ENCODE measurements at regions not wholly inside any gene's neighbourhood (a gene's known extent, or its start where the extent isn't known, plus 50 kb on each side); places are given as distances from the start of the nearest gene placed in this dataset.
A peak's percentile ranks its signal among the peaks of the same experiment; 100 is the strongest.
"Not testable (repeated sequence)": the region's sequence is repeated elsewhere in the genome, so short reads cannot be mapped to it uniquely, and the experiment has no call there.

DNA sequence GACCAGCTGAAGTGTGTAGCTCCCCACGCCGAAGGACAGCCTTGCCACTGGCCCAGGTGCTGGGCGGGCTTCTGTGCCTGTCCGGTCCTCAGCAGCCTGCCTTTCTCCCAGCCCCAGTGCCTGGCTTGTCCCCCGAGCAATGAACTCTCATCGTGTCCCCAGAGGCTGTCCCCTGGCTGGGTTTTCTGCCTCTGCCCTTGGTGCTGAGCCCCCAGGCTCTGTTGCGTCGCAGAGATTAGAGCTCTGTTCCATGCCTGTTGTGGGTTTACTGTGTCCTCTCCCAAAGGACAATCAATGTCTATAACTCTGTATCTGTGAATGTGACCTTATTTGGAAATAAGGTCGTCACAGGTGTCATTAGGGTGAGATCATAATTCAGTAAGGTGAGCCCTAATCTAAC, 226.1 kb upstream of the SHH start:
- no peak overlapping the region for H2BK5ac ChIP-seq (ENCODE audit: low read length)
- H3K9ac ChIP-seq (ENCODE audit: low read depth, low read length, poor library complexity), result no peak overlapping the region
- WGBS, 2 donors (ENCODE audit: extremely low coverage in 2 of 2, insufficient read length in 2 of 2, insufficient replicate concordance in 1 of 2), result no CpG with 5 or more reads among the region's 9 CpGs
- peaks cover 0 to 33% (median 0%) of the 10 kb centered on the region in 3 experiments for H3K27me3 ChIP-seq (ENCODE audit: control insufficient read depth in 3 of 3, insufficient read depth in 3 of 3, low read depth in 1 of 3, low read length in 3 of 3)
- DNase-seq (ENCODE audit: low spot score), result no peak
- no peak overlapping the region for H3K23ac ChIP-seq (ENCODE audit: low read depth, low read length, poor library complexity)
- H3K14ac ChIP-seq (ENCODE audit: low read length), result no peak overlapping the region
- no peak overlapping the region for H3K4me2 ChIP-seq (ENCODE audit: insufficient read depth, low read length, poor library complexity, severe bottlenecking)
- no peak overlapping the region for H3K4me3 ChIP-seq (ENCODE audit: low read length in 2 of 2)
- H2BK15ac ChIP-seq (ENCODE audit: low read length), result no peak overlapping the region
- H2AFZ ChIP-seq (ENCODE audit: low read length), result no peak overlapping the region
- H3K79me1 ChIP-seq (ENCODE audit: low read depth, low read length), result no peaks in the 10 kb centered on the region
- no peaks in the 10 kb centered on the region for H3K36me3 ChIP-seq (replicated peaks in 1 of 2; ENCODE audit: control insufficient read depth in 2 of 2, insufficient read depth in 2 of 2, low read length in 2 of 2)
- peaks cover 0 to 2% of the 10 kb centered on the region in 2 donors for H3K4me1 ChIP-seq (ENCODE audit: control insufficient read depth in 2 of 2, insufficient read depth in 1 of 2, low read depth in 1 of 2, low read length in 2 of 2)
- H2BK120ac ChIP-seq (ENCODE audit: low read depth, low read length), result no peak overlapping the region
- no peak overlapping the region for H4K8ac ChIP-seq (ENCODE audit: low read depth, low read length)
- no peaks in the 10 kb centered on the region for H3K9me3 ChIP-seq (replicated peaks in 1 of 2; ENCODE audit: control insufficient read depth in 2 of 2, insufficient read depth in 1 of 2, low read depth in 1 of 2, low read length in 2 of 2)
- H3K27ac ChIP-seq (replicated peaks; ENCODE audit: low read length), result no peak overlapping the region
- no peak overlapping the region for H2AK5ac ChIP-seq (ENCODE audit: low read depth, low read length)
- peak overlapping the region; percentile 89 for H3K18ac ChIP-seq (ENCODE audit: low read length)
- H4K91ac ChIP-seq (ENCODE audit: low read depth, low read length, poor library complexity), result no peak overlapping the region
- H2BK12ac ChIP-seq (ENCODE audit: low read length), result no peak overlapping the region
- H3K4ac ChIP-seq (ENCODE audit: low read length), result no peak overlapping the region

GRCh38 chr7:156036153-156036552, 223.9 kb upstream of the SHH start:
- Histone ChIP-seq H4K8ac (ENCODE audit: low read depth, low read length) (no peak overlapping the region), H3K14ac (ENCODE audit: low read length) (no peak overlapping the region), H2BK5ac (ENCODE audit: low read length) (no peak overlapping the region), H2AFZ (ENCODE audit: low read length) (no peak overlapping the region), H3K79me1 (ENCODE audit: low read depth, low read length) (no peaks in the 10 kb centered on the region), H2BK120ac (ENCODE audit: low read depth, low read length) (no peak overlapping the region), H3K9ac (ENCODE audit: low read depth, low read length, poor library complexity) (no peak overlapping the region), H3K36me3 (replicated peaks in 1 of 2; ENCODE audit: control insufficient read depth in 2 of 2, insufficient read depth in 2 of 2, low read length in 2 of 2) (no peaks in the 10 kb centered on the region), H3K4me2 (ENCODE audit: insufficient read depth, low read length, poor library complexity, severe bottlenecking) (no peak overlapping the region), H3K27ac (replicated peaks; ENCODE audit: low read length) (no peak overlapping the region), H3K27me3 (ENCODE audit: control insufficient read depth in 3 of 3, insufficient read depth in 3 of 3, low read depth in 1 of 3, low read length in 3 of 3) (peaks cover 0 to 22% (median 0%) of the 10 kb centered on the region in 3 experiments), H2BK15ac (ENCODE audit: low read length) (no peak overlapping the region), H2BK12ac (ENCODE audit: low read length) (no peak overlapping the region), H3K9me3 (replicated peaks in 1 of 2; ENCODE audit: control insufficient read depth in 2 of 2, insufficient read depth in 1 of 2, low read depth in 1 of 2, low read length in 2 of 2) (no peaks in the 10 kb centered on the region), H3K18ac (ENCODE audit: low read length) (no peak overlapping the region), H3K4ac (ENCODE audit: low read length) (no peak overlapping the region), H3K4me3 (ENCODE audit: low read length in 2 of 2) (no peak overlapping the region), H2AK5ac (ENCODE audit: low read depth, low read length) (no peak overlapping the region), H3K4me1 (ENCODE audit: control insufficient read depth in 2 of 2, insufficient read depth in 1 of 2, low read depth in 1 of 2, low read length in 2 of 2) (peaks cover 0 to 4% of the 10 kb centered on the region in 2 donors), H4K91ac (ENCODE audit: low read depth, low read length, poor library complexity) (no peak overlapping the region), H3K23ac (ENCODE audit: low read depth, low read length, poor library complexity) (no peak overlapping the region)
- no peak for DNase-seq (ENCODE audit: low spot score)
- no CpG with 5 or more reads among the region's 3 CpGs for WGBS, 2 donors (ENCODE audit: extremely low coverage in 2 of 2, insufficient read length in 2 of 2, insufficient replicate concordance in 1 of 2)

- H4K8ac ChIP-seq (ENCODE audit: low read depth, low read length); H3K27ac ChIP-seq (replicated peaks; ENCODE audit: low read length); H3K4me3 ChIP-seq (ENCODE audit: low read length in 2 of 2); H3K36me3 ChIP-seq (replicated peaks in 1 of 2; ENCODE audit: control insufficient read depth in 2 of 2, insufficient read depth in 2 of 2, low read length in 2 of 2); H4K91ac ChIP-seq (ENCODE audit: low read depth, low read length, poor library complexity); H3K4me2 ChIP-seq (ENCODE audit: insufficient read depth, low read length, poor library complexity, severe bottlenecking); H2BK5ac ChIP-seq (ENCODE audit: low read length); H2BK120ac ChIP-seq (ENCODE audit: low read depth, low read length); H3K79me1 ChIP-seq (ENCODE audit: low read depth, low read length); H3K14ac ChIP-seq (ENCODE audit: low read length); H3K4ac ChIP-seq (ENCODE audit: low read length); H2BK15ac ChIP-seq (ENCODE audit: low read length); DNase-seq (ENCODE audit: low spot score); H2AFZ ChIP-seq (ENCODE audit: low read length); H3K4me1 ChIP-seq (ENCODE audit: control insufficient read depth in 2 of 2, insufficient read depth in 1 of 2, low read depth in 1 of 2, low read length in 2 of 2); H3K9me3 ChIP-seq (replicated peaks in 1 of 2; ENCODE audit: control insufficient read depth in 2 of 2, insufficient read depth in 1 of 2, low read depth in 1 of 2, low read length in 2 of 2); H2AK5ac ChIP-seq (ENCODE audit: low read depth, low read length): not testable (repeated sequence)
- H3K27me3 ChIP-seq (ENCODE audit: control insufficient read depth in 3 of 3, insufficient read depth in 3 of 3, low read depth in 1 of 3, low read length in 3 of 3), result peaks cover 0 to 22% (median 0%) of the 10 kb centered on the region in 3 experiments
- peak overlapping the region; percentile 11 for H3K18ac ChIP-seq (ENCODE audit: low read length)
- peak overlapping the region; percentile 96 for H2BK12ac ChIP-seq (ENCODE audit: low read length)
- H3K9ac ChIP-seq (ENCODE audit: low read depth, low read length, poor library complexity), result peak overlapping the region; percentile 35
- WGBS, 2 donors (ENCODE audit: extremely low coverage in 2 of 2, insufficient read length in 2 of 2, insufficient replicate concordance in 1 of 2), result no CpG with 5 or more reads among the region's 19 CpGs
- H3K23ac ChIP-seq (ENCODE audit: low read depth, low read length, poor library complexity), result peak overlapping the region; percentile 1
These were observed 223.1 kb upstream of the SHH start for GRCh38 chr7:156035387-156035786.

- Histone ChIP-seq H4K8ac (ENCODE audit: low read depth, low read length) (no peak overlapping the region), H3K36me3 (replicated peaks in 1 of 2; ENCODE audit: control insufficient read depth in 2 of 2, insufficient read depth in 2 of 2, low read length in 2 of 2) (no peaks in the 10 kb centered on the region), H2AFZ (ENCODE audit: low read length) (no peak overlapping the region), H2BK5ac (ENCODE audit: low read length) (no peak overlapping the region), H3K27me3 (ENCODE audit: control insufficient read depth in 3 of 3, insufficient read depth in 3 of 3, low read depth in 1 of 3, low read length in 3 of 3) (peaks cover 0 to 18% (median 0%) of the 10 kb centered on the region in 3 experiments), H3K9me3 (replicated peaks in 1 of 2; ENCODE audit: control insufficient read depth in 2 of 2, insufficient read depth in 1 of 2, low read depth in 1 of 2, low read length in 2 of 2) (no peaks in the 10 kb centered on the region), H3K79me1 (ENCODE audit: low read depth, low read length) (no peaks in the 10 kb centered on the region), H3K4me1 (ENCODE audit: control insufficient read depth in 2 of 2, insufficient read depth in 1 of 2, low read depth in 1 of 2, low read length in 2 of 2) (peaks cover 0 to 8% of the 10 kb centered on the region in 2 donors), H3K4ac (ENCODE audit: low read length) (no peak overlapping the region), H2BK15ac (ENCODE audit: low read length) (no peak overlapping the region), H3K4me3 (ENCODE audit: low read length in 2 of 2) (no peak overlapping the region), H3K14ac (ENCODE audit: low read length) (no peak overlapping the region), H2AK5ac (ENCODE audit: low read depth, low read length) (no peak overlapping the region), H2BK12ac (ENCODE audit: low read length) (no peak overlapping the region), H3K4me2 (ENCODE audit: insufficient read depth, low read length, poor library complexity, severe bottlenecking) (no peak overlapping the region), H3K27ac (replicated peaks; ENCODE audit: low read length) (no peak overlapping the region), H3K18ac (ENCODE audit: low read length) (no peak overlapping the region), H3K23ac (ENCODE audit: low read depth, low read length, poor library complexity) (no peak overlapping the region), H3K9ac (ENCODE audit: low read depth, low read length, poor library complexity) (no peak overlapping the region), H4K91ac (ENCODE audit: low read depth, low read length, poor library complexity) (no peak overlapping the region), H2BK120ac (ENCODE audit: low read depth, low read length) (no peak overlapping the region)
- no CpG with 5 or more reads among the region's 3 CpGs for WGBS, 2 donors (ENCODE audit: extremely low coverage in 2 of 2, insufficient read length in 2 of 2, insufficient replicate concordance in 1 of 2)
- no peak for DNase-seq (ENCODE audit: low spot score)
These were observed 222.1 kb upstream of the SHH start for GRCh38 chr7:156034397-156034796.
